ENCODE measurements at regions not wholly inside any gene's neighbourhood (a gene's known extent, or its start where the extent isn't known, plus 50 kb on each side); places are given as distances from the start of the nearest gene placed in this dataset.

- TF ChIP-seq CTCF (IDR thresholded peaks at IDR 0.05) (no peak), MXI1 (IDR thresholded peaks at IDR 0.05; ENCODE audit: low read depth, low read length) (no peak), POLR2AphosphoS5 (IDR thresholded peaks at IDR 0.05; ENCODE audit: low read depth, low read length) (no peak), EP300 (IDR thresholded peaks at IDR 0.05; ENCODE audit: borderline replicate concordance in 1 of 2, low read depth in 1 of 2, low read length in 1 of 2) (no peak), MAX (IDR thresholded peaks at IDR 0.05; ENCODE audit: low read depth) (no peak), ZBTB33 (IDR thresholded peaks at IDR 0.05; ENCODE audit: borderline replicate concordance, low read depth) (no peak), JUND (IDR thresholded peaks at IDR 0.05) (no peak), USF2 (IDR thresholded peaks at IDR 0.05; ENCODE audit: borderline replicate concordance, low read depth, low read length) (no peak)
These were observed 183.7 kb downstream of the TEX29 start for GRCh38 chr13:111503905-111504695.

Measured in SK-N-SH (cell line).